Retinal pigment epithelial cell (primary cell): ENCODE measurements at regions not wholly inside any gene's neighbourhood (a gene's known extent, or its start where the extent isn't known, plus 50 kb on each side); places are given as distances from the start of the nearest gene placed in this dataset.

Experiments
- DNase-seq: peaks from one replicate; pipeline ENCODE4 v3.0.0-alpha.2; 2010; ENCODE audit warnings: low read depth
- H3K4me3 ChIP-seq: 2 replicates; pipeline ENCODE4 v1.5.1; 2011; ENCODE audit warnings: mild to moderate bottlenecking, low read length, control low read depth, moderate library complexity
- TF ChIP-seq, protein P1 (sequence below): conservative IDR thresholded peaks from 2 replicates; pipeline ENCODE4 v1.5.1; 2011; ENCODE audit warnings: low read depth, low read length, control low read depth, inconsistent platforms

DNA sequence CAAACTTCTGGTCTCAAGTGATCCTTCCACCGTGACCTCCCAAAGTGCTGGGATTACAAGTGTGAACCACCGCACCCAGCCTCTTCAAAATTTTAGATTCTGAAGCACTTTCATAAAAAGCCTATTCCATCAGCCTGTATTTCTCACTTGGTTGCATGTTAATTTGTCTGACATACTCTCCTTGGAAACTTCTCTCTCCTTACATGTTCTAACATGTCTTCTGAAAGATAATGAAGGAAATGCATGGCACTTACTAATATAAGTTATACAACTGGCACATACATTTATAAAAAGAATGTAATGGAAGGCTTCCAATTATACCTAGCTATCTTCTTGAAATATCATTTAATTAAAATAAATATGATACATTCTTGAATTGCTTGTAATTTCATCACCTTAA is 597.5 kb downstream of the TBC1D32 start:
- H3K4me3 ChIP-seq: no peak overlapping the region
- DNase-seq: no peak
- TF ChIP-seq, protein P1, sequence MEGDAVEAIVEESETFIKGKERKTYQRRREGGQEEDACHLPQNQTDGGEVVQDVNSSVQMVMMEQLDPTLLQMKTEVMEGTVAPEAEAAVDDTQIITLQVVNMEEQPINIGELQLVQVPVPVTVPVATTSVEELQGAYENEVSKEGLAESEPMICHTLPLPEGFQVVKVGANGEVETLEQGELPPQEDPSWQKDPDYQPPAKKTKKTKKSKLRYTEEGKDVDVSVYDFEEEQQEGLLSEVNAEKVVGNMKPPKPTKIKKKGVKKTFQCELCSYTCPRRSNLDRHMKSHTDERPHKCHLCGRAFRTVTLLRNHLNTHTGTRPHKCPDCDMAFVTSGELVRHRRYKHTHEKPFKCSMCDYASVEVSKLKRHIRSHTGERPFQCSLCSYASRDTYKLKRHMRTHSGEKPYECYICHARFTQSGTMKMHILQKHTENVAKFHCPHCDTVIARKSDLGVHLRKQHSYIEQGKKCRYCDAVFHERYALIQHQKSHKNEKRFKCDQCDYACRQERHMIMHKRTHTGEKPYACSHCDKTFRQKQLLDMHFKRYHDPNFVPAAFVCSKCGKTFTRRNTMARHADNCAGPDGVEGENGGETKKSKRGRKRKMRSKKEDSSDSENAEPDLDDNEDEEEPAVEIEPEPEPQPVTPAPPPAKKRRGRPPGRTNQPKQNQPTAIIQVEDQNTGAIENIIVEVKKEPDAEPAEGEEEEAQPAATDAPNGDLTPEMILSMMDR: no peak

DNA sequence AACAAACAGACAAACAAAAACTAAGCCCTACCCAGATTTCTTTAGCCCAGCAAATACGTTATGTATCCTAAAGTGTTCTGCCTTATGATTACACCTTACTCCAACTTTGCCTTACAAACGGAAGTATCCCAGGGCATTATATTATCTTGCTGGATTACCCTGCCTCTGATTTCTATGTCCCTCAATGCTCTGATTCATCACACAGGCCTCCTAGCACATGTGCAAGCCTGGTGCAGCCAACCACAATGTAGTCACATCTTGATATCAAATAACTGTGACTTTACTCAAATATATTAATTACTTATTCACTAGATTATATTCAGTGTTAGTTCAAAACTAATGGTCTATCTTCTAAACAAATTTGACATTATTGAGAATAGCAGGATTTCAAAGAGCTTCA is 598.6 kb downstream of the TBC1D32 start:
- no peak overlapping the region for H3K4me3 ChIP-seq
- TF ChIP-seq, protein P1: no peak
- no peak for DNase-seq

DNA sequence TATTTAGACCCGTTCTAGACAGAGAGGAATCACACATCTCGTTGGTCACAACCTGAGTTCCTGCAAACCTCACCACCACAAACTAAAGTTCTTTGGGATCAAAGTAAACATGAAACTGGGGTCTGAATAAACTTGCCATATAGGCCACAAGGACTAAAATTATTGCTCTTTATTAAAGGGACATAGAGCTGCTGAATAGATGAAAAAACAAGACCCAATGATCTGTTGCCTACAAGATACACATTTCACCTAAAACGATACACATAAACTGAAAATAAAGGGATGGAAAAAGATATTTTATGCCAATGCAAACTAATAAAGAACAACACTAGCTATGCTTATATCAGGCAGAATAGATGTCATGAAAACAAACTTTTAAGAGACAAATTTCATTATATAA is 623.0 kb downstream of the TBC1D32 start:
- no peak overlapping the region for H3K4me3 ChIP-seq
- DNase-seq: no peak
- TF ChIP-seq, protein P1: no peak

DNA sequence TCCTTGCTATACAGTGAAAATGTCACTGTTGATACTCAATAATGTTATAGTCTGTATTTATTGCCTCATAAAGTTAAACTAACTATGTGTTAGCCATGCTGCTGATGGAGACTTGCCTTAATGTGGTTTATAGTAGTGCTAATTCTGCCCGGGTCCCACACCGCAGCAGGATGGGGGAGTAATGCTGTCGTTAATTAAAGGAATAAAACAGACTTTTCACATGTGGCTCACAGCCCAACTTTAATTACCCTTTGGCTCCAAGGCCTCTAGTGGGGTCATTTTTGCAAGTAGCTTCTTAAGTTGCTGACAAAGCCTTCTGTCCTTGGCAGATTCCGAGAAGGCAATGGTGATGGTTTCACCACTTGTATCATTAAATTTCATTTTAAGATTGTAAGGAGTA is 634.3 kb downstream of the TBC1D32 start:
- no peak for DNase-seq
- TF ChIP-seq, protein P1: no peak
- H3K4me3 ChIP-seq: no peak overlapping the region

DNA sequence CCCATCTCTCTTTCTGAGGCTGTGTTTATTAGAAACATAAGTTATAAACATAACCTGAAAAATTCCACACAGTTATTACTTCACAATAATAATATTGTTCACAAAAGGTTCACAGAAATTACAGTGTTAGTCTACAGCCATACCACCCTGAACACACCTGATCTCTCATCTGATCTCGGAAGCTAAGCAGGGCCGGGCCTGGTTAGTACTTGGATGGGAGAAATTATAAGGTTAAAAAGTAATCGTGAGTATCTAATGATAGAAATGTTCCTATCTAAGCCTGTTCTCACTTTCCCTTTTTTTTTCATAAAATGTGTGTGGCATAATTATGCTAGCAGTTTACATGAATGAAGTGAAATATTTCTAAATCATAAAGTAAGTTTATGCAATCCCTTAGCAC is 647.8 kb downstream of the TBC1D32 start:
- H3K4me3 ChIP-seq: no peak overlapping the region
- no peak for DNase-seq
- TF ChIP-seq, protein P1: no peak

DNA sequence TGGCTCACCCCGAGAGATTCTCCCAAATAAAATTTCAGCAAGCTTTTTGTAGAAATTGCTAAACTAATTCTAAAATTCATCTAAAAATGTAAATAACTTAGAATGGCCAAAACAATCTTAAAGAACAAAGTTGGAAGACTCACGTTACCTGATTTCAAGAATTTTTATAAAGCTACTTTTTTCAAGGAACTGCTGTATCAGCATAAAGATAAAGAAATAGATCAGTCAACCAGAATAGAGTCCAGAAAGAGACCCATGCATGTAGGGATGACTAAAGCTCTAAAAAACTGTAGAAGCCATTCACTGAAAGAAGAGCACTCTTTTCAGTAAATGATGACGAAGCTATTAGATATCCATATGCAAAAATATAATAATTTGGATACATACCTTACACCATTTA is 652.1 kb downstream of the TBC1D32 start:
- TF ChIP-seq, protein P1: no peak
- no peak overlapping the region for H3K4me3 ChIP-seq
- DNase-seq: no peak

DNA sequence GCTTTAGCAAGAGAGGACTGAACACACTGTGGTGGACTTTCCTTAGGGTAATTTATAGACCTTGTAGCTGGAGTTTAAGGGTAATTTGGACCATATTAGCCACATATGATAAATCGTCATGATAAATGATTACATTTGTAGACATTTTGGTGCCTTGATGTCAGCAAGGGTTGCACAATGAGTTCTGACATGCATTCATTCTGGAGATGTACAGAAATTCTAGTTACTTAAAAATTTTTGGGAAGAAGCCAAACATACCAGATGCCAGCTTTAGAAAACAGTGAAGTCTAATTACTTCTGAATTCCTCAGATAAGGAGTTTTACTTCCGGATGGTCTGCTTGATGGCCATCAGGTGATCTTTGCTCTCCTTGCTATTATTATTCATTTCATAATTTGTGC is 653.1 kb downstream of the TBC1D32 start:
- H3K4me3 ChIP-seq: no peak overlapping the region
- TF ChIP-seq, protein P1: no peak
- peak; percentile 53 for DNase-seq
